ENCODE measurements at regions not wholly inside any gene's neighbourhood (a gene's known extent, or its start where the extent isn't known, plus 50 kb on each side); places are given as distances from the start of the nearest gene placed in this dataset.

GRCh38 chr13:28566283-28566682 lies 71.4 kb upstream of the FLT1 start:
- no peak overlapping the region for H3T11ph ChIP-seq (ENCODE audit: low read length)
- H2BK12ac ChIP-seq (ENCODE audit: insufficient read length, low read depth, low read length) = no peak overlapping the region
- no peaks in the 10 kb centered on the region for H3K79me2 ChIP-seq (ENCODE audit: insufficient read depth, low read length)
- DNase-seq = no peak
- H2BK120ac ChIP-seq (ENCODE audit: low read depth, low read length, poor library complexity, severe bottlenecking) = no peak overlapping the region
- no peak overlapping the region for H3K27ac Mint-ChIP-seq
- H3K36me3 Mint-ChIP-seq (ENCODE audit: insufficient read depth in 1 of 3, low read depth in 3 of 3) = no peaks in the 10 kb centered on the region
- H3K27me3 Mint-ChIP-seq (ENCODE audit: low read depth) = no peaks in the 10 kb centered on the region; the same call in none of the 2 replicates
- H4K20me1 ChIP-seq (ENCODE audit: control insufficient read depth, insufficient read depth, insufficient read length) = no peaks in the 10 kb centered on the region
- H3K23ac ChIP-seq (ENCODE audit: insufficient read length, low read depth, low read length) = no peak overlapping the region
- no peaks in the 10 kb centered on the region for H3K9me3 ChIP-seq (ENCODE audit: control insufficient read depth, low read depth, low read length)
- H3K4me1 ChIP-seq (ENCODE audit: insufficient read depth, low read length) = no peaks in the 10 kb centered on the region
- H3K4ac ChIP-seq (ENCODE audit: low read depth, low read length) = no peak overlapping the region
- no peaks in the 10 kb centered on the region for H3K9me3 Mint-ChIP-seq
- H2AK5ac ChIP-seq (ENCODE audit: insufficient read length, low read length) = no peak overlapping the region
- H3K9ac ChIP-seq (ENCODE audit: extremely low read depth, insufficient read length, low read length) = no peak overlapping the region
- no peak overlapping the region for H3K4me3 Mint-ChIP-seq
- H3K56ac ChIP-seq (ENCODE audit: insufficient read length, low read depth, low read length) = no peak overlapping the region
- H3K4me1 Mint-ChIP-seq = peaks cover 12 to 13% of the 10 kb centered on the region in 2 experiments
- H3K27me3 ChIP-seq (ENCODE audit: insufficient read depth, low read length) = no peaks in the 10 kb centered on the region
- no peak overlapping the region for H3K18ac ChIP-seq (ENCODE audit: insufficient read length, low read depth, low read length)
- H2BK20ac ChIP-seq (ENCODE audit: low read depth, low read length, poor library complexity, severe bottlenecking) = no peak overlapping the region
- H2BK5ac ChIP-seq (ENCODE audit: insufficient read length, low read length) = no peak overlapping the region
- no peak overlapping the region for H3K4me2 ChIP-seq (ENCODE audit: insufficient read depth, insufficient read length, low read length)
- H2BK15ac ChIP-seq (ENCODE audit: low read depth, low read length) = no peak overlapping the region
- H3K14ac ChIP-seq (ENCODE audit: insufficient read depth, low read length) = no peak overlapping the region
- no peaks in the 10 kb centered on the region for H3K23me2 ChIP-seq (ENCODE audit: insufficient read length, low read depth, low read length, poor library complexity, severe bottlenecking)
- no peaks in the 10 kb centered on the region for H3K79me1 ChIP-seq (ENCODE audit: insufficient read depth, low read depth, low read length, poor library complexity, severe bottlenecking)
- no peak overlapping the region for H2AFZ ChIP-seq (ENCODE audit: low read length)
- no peak overlapping the region for H3K27ac ChIP-seq (ENCODE audit: insufficient read length, low read depth, low read length)
- no CpG with 5 or more reads among the region's 3 CpGs for WGBS (ENCODE audit: extremely low coverage, insufficient read length, low lambda C conversion rate)
- TF ChIP-seq CTCF (conservative IDR thresholded peaks at IDR 0.05) = no peak
- no peak overlapping the region for H4K5ac ChIP-seq (ENCODE audit: insufficient read length, low read depth, low read length)
- no peak overlapping the region for H4K8ac ChIP-seq (replicated peaks; ENCODE audit: insufficient read length, low read depth, low read length)
- H4K91ac ChIP-seq (ENCODE audit: insufficient read length, low read depth, low read length) = no peak overlapping the region

All from H9 (cell line).